WI38 (cell line): ENCODE measurements at regions not wholly inside any gene's neighbourhood (a gene's known extent, or its start where the extent isn't known, plus 50 kb on each side); places are given as distances from the start of the nearest gene placed in this dataset.

Source experiments
- H3K4me3 ChIP-seq: 2 replicates; pipeline ENCODE4 v1.5.1; 2011; ENCODE audit warnings: low read depth, mild to moderate bottlenecking, control low read depth, low read length
- TF ChIP-seq, protein P1 (sequence below): IDR thresholded peaks from 2 replicates; pipeline ENCODE4 v1.5.1; 2012; ENCODE audit warnings: low read depth, mild to moderate bottlenecking, control low read depth, low read length

DNA sequence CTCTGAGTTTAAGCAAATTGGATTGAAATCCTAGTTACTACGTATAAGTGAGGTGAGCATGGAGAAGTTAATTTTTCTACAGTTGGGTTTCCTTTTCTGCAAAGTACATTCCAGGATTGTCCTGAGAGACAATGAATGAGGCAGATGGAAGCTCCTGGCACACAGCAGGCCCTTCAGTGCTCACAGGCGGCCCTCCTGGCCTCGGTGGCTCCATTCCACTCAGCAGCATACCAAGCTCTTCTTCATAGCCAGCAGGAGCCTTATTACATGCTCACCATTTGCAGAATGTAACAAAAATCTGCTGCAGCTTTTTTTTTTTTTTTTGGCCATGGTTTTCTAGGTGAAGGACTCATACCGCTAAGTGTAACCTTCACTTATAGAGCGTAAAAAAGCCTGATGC lies 113.2 kb upstream of the FAM9B start:
- no peak overlapping the region for H3K4me3 ChIP-seq
- TF ChIP-seq, protein P1, sequence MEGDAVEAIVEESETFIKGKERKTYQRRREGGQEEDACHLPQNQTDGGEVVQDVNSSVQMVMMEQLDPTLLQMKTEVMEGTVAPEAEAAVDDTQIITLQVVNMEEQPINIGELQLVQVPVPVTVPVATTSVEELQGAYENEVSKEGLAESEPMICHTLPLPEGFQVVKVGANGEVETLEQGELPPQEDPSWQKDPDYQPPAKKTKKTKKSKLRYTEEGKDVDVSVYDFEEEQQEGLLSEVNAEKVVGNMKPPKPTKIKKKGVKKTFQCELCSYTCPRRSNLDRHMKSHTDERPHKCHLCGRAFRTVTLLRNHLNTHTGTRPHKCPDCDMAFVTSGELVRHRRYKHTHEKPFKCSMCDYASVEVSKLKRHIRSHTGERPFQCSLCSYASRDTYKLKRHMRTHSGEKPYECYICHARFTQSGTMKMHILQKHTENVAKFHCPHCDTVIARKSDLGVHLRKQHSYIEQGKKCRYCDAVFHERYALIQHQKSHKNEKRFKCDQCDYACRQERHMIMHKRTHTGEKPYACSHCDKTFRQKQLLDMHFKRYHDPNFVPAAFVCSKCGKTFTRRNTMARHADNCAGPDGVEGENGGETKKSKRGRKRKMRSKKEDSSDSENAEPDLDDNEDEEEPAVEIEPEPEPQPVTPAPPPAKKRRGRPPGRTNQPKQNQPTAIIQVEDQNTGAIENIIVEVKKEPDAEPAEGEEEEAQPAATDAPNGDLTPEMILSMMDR: no peak

DNA sequence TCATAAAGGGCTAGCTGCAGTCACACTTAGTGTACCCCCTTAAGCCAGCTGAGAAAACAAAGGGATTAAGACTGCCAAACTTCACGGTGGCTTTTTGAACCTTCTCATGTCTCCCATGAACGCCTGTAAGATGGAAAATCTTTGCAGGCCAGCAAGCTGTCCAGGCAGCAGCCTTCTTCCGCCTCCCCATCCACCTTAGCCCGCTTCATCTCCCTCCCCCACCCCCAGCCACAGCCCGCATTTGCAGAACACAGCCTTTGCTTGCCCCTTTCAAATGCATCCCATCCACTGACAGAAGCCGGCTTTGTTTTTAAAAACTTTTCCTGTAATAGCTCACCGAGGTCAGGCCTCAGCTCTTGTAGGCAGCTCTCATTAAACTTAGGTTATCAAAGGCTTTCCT lies 113.8 kb upstream of the FAM9B start:
- no peak overlapping the region for H3K4me3 ChIP-seq
- TF ChIP-seq, protein P1: no peak

DNA sequence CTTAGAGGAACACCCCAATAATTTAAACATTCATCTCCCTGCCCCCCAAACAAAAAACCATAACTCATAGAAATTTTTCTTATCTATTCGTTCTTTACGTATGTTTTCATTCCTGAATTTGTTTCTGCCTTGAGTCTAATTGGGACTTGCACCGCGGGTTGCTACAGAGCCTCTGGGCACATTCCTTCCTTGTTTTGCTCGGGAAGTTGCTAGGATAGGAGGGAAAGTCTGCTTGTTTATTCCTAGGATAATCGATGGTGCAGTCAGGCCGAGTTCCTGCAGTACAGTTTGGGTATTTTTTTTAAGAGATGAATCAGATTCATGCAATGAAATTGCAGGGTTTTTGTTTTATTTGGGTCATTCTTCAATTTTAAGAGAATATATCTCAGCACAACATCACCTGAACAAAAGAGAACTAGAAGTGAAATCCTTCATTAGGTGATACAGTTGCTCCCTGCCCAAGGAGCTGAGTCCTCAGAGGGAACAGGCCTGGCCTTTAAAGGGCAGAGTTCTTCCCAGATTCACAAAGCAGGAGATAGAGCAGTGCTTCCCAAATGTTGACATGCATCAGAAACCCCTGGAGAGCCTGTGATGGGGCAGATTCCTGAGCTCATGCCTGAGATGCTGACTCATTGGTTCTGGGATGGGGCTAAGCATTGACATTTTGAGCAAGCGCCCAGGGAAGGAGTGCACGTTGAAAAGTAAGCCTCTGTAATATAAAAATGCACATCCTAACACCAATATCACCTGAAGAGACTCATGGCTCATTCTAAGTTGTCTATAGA lies 114.9 kb upstream of the FAM9B start:
- H3K4me3 ChIP-seq: no peak overlapping the region
- TF ChIP-seq, protein P1: no peak

DNA sequence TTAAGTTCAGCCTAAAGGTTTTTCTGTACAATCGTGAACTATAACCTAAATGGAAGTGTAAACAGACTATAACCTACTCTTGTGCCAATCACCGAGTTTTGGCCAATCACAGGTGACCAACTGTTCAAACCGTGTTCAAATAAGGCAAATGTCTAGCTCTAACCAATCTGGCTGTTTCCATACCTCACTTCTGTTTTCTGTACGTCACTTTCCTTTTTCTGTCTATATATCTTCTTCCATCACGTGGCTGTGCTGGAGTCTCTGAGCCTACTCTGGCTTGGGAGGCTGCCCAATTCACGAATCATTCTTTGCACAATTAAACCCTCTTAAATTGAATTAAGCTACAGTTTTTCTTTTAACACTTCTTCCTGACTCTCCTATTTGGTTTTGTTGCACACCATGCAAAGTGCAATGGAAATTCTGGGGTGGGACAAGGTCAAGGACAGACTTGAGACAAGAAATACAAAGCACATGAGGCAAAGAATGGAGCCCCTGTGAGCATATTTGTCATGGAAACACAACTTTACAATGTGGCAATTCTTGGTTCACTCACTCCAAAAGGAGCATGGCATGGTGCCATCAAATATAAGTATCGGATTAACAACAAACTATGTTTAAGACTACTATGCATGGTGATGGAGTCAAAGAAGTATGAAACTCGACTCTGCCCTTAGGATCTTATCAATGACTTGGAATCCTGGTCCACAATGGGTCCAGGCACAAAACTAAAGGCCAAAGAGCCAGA lies 115.7 kb upstream of the FAM9B start:
- TF ChIP-seq, protein P1: no peak

DNA sequence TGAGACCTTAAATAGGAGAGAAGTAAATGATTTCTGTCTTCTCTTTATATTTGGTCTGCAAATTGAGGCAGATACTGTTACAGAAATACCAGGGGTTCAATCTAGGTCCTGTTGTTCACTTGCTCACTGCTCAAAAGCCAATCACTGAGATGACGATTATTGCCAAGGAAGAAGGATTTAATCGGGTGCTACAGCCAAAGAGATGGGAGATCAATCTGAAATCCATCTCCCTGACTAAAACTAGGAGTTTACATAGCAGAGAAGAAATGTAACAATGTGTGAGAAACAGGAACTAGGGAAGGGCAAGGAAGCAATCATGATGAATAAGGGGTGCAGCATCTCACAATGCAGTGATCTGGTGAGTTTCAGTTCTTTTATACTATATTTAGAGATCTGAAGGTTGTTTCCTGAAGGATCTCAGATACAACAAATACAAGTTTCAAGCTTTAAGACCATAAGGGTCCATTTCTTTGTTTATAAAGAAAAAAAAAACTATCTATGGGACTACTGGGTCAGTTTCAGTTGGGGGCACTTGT lies 117.9 kb upstream of the FAM9B start:
- H3K4me3 ChIP-seq: no peak overlapping the region
- TF ChIP-seq, protein P1: no peak

More for the DNA sequence above, 115.7 kb upstream of the FAM9B start:
- no peak overlapping the region for H3K4me3 ChIP-seq

DNA sequence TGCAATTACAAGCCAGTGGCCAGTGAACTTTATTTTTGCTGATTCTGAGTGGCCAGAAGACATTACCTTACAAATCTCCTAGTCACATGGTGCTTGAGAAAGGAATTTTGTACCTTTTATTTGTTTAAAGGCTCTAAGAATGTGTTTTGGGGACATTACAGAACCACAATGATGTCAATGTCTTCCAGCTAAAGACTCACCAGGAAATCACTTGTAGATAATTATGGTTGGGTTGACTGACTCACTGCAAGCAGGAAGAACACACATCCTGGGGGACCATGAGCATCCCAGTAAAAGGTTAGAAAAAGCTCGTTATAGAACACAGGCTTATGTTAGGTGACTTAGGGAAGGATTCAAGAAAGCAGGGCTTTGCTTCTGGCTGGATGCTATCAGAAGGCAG lies 119.4 kb upstream of the FAM9B start:
- no peak overlapping the region for H3K4me3 ChIP-seq
- TF ChIP-seq, protein P1: no peak

DNA sequence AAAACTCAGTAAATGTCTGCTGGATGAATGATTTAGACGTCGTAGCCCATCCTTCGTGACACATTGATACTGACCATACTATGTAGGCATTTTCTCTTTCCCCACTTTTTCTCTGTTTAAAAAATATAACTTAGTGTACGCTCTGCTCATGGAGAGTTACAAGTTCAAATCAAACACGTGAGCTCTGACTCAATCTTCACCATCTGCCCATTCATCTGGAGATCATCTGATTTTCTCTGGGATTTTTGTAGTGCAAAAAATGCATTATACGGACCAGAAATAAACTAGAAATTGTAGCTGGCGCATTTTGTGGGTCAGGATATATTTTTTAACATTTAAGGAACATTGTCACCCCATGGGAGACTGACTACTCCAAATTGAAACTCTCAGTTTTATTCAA lies 124.7 kb upstream of the FAM9B start:
- TF ChIP-seq, protein P1: no peak
- no peak overlapping the region for H3K4me3 ChIP-seq
